GM12874 (cell line): ENCODE measurements at regions not wholly inside any gene's neighbourhood (a gene's known extent, or its start where the extent isn't known, plus 50 kb on each side); places are given as distances from the start of the nearest gene placed in this dataset.

ENCODE experiments used
- TF ChIP-seq, protein P1 (sequence below): IDR thresholded peaks from 2 replicates; pipeline ENCODE4 v1.5.1; 2011; ENCODE audit warnings: low read depth, mild to moderate bottlenecking, control low read depth, low read length, moderate library complexity; ENCODE audit not compliant: insufficient read depth

DNA sequence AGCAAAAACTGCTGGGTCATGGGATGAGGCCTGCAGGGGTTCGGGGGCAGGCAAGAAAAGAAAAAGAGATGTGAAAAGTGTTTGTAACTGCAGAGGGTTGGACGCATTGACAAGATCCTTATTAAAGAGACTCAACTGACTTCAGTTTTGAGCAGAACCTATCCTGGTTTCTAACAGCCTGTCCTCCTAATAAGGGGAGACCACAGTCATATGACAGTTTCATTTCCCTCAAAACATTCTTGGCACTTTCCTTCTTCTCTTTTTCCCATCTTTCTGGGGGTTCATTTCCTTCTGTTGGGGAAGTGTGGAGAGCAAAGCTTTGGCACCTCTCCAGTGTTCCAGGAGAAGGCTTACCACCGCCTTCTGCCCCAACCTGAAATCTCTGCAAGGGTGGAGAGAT, 118.5 kb downstream of the MAF start:
- TF ChIP-seq, protein P1, sequence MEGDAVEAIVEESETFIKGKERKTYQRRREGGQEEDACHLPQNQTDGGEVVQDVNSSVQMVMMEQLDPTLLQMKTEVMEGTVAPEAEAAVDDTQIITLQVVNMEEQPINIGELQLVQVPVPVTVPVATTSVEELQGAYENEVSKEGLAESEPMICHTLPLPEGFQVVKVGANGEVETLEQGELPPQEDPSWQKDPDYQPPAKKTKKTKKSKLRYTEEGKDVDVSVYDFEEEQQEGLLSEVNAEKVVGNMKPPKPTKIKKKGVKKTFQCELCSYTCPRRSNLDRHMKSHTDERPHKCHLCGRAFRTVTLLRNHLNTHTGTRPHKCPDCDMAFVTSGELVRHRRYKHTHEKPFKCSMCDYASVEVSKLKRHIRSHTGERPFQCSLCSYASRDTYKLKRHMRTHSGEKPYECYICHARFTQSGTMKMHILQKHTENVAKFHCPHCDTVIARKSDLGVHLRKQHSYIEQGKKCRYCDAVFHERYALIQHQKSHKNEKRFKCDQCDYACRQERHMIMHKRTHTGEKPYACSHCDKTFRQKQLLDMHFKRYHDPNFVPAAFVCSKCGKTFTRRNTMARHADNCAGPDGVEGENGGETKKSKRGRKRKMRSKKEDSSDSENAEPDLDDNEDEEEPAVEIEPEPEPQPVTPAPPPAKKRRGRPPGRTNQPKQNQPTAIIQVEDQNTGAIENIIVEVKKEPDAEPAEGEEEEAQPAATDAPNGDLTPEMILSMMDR: no peak

DNA sequence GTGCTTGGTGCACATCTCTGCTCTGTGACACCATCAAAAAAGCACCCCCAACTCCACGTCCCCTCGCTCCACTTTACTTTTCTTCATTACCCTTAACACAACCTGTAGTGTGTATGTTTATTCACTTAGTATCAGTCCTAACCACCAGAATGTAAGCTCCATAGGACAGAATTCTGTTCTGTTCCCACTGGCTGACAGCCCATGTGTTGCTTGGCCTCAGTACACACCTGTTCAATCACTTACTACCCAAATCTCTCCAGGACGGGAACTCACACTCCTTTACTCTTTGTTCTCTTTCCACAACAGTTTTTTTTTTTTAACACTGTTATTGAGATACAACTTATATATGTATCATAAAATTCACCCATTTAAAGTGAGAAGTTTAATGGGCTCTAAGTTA, 119.6 kb downstream of the MAF start:
- TF ChIP-seq, protein P1: no peak

DNA sequence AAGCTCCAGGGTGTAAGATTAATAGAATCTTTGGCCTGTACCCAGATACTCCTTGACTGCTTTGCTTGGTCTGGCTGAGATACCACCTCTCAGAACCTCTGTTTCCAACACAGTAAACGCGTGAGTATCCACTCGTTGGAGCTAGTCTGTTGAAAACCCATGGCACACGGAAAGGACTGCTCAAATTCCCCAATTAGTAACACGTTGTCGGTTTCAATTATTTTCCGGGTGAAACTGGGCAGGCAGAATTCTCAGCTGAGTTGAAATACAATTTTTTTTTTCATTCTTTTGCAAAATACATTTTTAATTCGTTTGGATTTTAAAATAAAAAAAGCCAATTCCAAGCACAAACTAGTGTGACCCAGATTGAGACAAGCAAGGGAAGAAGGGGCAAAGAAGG, 120.5 kb downstream of the MAF start:
- TF ChIP-seq, protein P1: no peak

DNA sequence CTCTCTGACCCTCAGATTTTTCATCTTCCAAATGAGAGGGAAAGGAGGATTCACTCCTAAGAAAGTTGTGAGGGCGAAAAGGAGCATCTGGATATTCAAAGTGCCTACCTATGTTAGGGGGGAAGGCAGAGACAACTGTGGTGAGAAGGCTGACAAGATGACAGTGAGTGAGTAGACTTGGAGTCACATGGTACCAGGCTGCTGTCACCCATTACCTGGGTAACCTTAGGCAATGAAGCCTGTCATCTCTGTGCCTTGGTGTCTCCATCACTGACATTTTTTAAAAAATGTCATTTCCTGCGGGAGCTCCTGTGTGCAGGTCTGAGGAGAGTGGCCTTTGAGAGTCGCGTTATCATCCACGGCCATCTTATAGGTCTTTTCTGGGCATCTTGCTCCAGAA, 124.0 kb downstream of the MAF start:
- TF ChIP-seq, protein P1: no peak

DNA sequence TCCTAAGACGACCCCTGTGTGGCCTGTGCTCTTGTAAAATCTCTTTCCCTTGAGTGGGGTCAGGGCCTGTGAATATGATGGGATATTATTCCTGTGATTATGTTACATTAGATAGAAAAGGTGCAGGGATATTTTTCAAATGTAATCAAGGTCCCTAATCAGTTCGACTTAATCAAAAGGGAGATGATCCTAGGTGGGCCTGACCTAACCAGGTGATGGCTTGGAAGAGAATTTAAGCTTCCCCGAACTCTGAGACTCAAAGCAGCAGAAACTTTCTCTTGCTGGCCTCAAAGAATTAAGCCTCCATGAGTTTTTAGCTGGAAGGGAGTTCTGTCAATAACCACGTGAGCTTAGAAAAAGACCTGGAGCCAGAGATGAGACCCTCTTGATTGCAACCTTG, 124.7 kb downstream of the MAF start:
- TF ChIP-seq, protein P1: no peak

DNA sequence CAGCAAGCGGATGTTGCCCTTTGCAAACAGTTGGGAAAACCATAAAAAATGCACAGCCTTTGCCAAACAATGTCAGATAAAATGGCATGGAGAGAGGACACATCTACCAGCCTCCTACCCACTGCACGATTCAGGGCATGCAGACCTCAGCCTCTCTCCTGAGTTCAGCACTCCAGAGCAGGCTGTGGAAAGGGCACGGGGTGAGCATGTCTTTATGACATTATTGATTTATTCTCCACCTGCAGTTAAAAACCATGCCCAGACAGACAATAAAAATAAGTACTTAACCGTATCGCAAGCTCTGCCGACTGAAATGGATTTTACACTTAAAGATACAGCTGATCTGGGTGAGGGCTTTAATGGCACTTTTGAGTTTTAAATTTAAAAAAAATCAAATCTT, 127.1 kb downstream of the MAF start:
- TF ChIP-seq, protein P1: no peak

DNA sequence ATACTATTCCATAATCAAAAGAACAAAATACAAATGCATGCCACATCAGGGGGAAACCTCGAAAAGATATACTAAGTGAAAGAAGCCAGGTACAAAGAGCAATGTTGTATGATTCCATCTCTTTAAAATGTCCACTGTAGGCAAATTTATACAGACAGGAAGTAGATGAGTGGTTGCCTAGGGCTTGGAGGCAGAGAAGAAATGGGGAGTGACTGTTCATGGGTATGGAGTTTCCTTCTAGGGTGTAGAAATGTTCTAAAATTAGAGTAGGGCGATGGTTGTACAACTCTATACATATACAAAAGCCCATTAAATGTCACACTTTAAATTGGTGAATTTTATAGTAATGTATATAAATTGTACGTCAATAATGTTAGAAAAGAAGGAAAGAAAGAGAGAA, 128.1 kb downstream of the MAF start:
- TF ChIP-seq, protein P1: no peak

DNA sequence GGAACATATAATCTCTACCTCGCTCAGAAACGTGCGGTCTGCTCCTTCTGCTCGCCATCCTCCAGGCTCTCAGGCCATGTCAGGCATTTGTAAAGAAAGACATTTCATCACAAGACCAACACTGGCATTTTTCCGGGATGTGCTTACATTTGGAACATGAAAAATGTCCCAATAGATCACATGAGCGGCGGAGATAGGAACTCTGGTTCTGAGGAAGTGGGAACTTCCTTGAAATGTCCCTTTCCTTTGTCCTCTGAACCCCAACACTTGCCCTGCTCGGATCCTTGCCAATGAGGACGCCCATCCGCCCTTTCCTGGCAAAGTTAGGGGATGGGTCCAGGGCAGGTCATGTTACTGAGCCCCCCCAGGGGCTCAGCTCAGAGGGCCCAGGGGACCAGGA, 130.5 kb downstream of the MAF start:
- TF ChIP-seq, protein P1: no peak
